ENCODE measurements at regions not wholly inside any gene's neighbourhood (a gene's known extent, or its start where the extent isn't known, plus 50 kb on each side); places are given as distances from the start of the nearest gene placed in this dataset.

DNA sequence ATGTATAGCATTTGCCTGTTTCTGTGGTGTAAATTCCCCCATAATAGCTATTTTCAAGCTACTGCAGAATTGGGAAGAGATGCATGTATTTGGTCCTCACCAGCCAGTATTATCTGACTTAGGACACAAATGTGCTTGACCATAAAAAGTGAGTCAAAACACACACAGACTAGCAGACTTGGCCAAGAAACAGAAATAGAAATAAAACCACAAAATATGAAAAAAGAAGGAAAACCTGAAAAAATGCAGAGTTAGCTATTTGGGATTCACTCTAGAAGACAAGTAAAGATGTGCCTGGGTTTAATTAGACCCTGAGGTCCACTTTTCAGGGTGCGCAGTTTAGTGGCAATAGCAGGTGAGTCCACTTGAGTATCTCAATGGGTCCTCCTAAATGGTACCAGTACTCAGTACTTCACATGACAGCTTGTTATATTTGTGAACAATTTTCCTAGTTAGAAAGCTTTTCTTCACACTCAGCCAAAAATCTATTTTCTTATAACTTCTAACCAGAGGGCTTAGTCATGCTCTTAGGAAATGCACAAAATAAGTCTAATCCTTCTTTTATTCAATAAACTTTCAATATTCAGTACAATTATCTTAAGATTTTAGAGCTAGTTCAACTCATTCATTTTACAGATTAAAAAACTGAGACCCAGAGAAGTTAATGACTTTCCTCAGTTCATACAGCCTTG lies 108.7 kb upstream of the JADE1 start:
- peak; percentile 40 for DNase-seq
- H3F3A ChIP-seq (ENCODE audit: insufficient read depth) = no peaks in the 10 kb centered on the region
- no peaks in the 10 kb centered on the region for H3K27me3 ChIP-seq (replicated peaks; ENCODE audit: insufficient read depth)
- no peaks in the 10 kb centered on the region for H3K36me3 ChIP-seq (ENCODE audit: low read depth)
- no peaks in the 10 kb centered on the region for H3K9me2 ChIP-seq (ENCODE audit: insufficient read depth)
- in situ Hi-C loops (cut with MboI) = no loop called here
- no peak overlapping the region for H3K9ac ChIP-seq
- WGBS, 2 experiments (ENCODE audit: low coverage in 1 of 2, low lambda C conversion rate in 2 of 2, missing lambda C conversion rate in 2 of 2) = 100% methylated on average over 1 of the region's 1 CpG
- H2AFZ ChIP-seq = no peak overlapping the region
- no peaks in the 10 kb centered on the region for H3K9me3 ChIP-seq (ENCODE audit: low read depth)
- H3K79me2 ChIP-seq (ENCODE audit: insufficient read depth) = no peaks in the 10 kb centered on the region
- no peak overlapping the region for H3K4me3 ChIP-seq
- no peaks in the 10 kb centered on the region for H3K4me1 ChIP-seq (ENCODE audit: insufficient read depth)
- TF ChIP-seq EZH2 (IDR thresholded peaks at IDR 0.05; ENCODE audit: insufficient read depth, poor library complexity, severe bottlenecking) = no peak
- no peak for TF ChIP-seq EZH2phosphoT487 (IDR thresholded peaks at IDR 0.05; ENCODE audit: insufficient read depth, low read depth)
- no peak overlapping the region for H3K27ac ChIP-seq
- H4K20me1 ChIP-seq (ENCODE audit: insufficient read depth) = no peaks in the 10 kb centered on the region
- no peak overlapping the region for H3K4me2 ChIP-seq (ENCODE audit: unreplicated experiment)

DNA sequence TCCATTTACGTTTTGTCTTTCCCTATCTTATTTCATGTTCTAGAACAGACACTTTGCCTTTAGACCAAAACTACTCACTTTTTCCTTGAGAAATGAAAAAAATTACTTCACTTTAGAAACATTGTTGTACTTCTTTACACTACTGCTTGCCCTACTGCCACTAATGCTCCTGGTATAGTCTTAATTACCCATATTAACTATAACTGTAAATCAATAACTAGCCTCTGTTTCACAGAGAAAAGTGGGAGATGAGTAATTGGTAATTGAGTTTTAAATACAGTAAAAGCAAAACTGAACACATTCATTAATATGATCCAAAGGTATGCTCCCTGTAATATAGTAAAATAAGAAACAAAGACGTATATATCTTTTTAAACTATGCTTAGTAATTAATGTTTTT lies 111.1 kb upstream of the JADE1 start:
- Histone ChIP-seq H3K79me2 (ENCODE audit: insufficient read depth) (no peaks in the 10 kb centered on the region), H3K4me2 (ENCODE audit: unreplicated experiment) (no peak overlapping the region), H3K4me1 (ENCODE audit: insufficient read depth) (no peaks in the 10 kb centered on the region), H3K27me3 (replicated peaks; ENCODE audit: insufficient read depth) (no peaks in the 10 kb centered on the region), H3K27ac (no peak overlapping the region), H3K9ac (no peak overlapping the region), H2AFZ (no peak overlapping the region), H3K4me3 (no peak overlapping the region), H3F3A (ENCODE audit: insufficient read depth) (no peaks in the 10 kb centered on the region), H3K36me3 (ENCODE audit: low read depth) (no peaks in the 10 kb centered on the region), H4K20me1 (ENCODE audit: insufficient read depth) (no peaks in the 10 kb centered on the region), H3K9me3 (ENCODE audit: low read depth) (no peaks in the 10 kb centered on the region), H3K9me2 (ENCODE audit: insufficient read depth) (no peaks in the 10 kb centered on the region)
- in situ Hi-C loops (cut with MboI) = no loop called here
- TF ChIP-seq EZH2phosphoT487 (IDR thresholded peaks at IDR 0.05; ENCODE audit: insufficient read depth, low read depth) (no peak), EZH2 (IDR thresholded peaks at IDR 0.05; ENCODE audit: insufficient read depth, poor library complexity, severe bottlenecking) (no peak)
- 70 to 79% methylated on average over 2 of the region's 2 CpGs for WGBS, 2 experiments (ENCODE audit: low coverage in 1 of 2, low lambda C conversion rate in 2 of 2, missing lambda C conversion rate in 2 of 2)
- no peak for DNase-seq

DNA sequence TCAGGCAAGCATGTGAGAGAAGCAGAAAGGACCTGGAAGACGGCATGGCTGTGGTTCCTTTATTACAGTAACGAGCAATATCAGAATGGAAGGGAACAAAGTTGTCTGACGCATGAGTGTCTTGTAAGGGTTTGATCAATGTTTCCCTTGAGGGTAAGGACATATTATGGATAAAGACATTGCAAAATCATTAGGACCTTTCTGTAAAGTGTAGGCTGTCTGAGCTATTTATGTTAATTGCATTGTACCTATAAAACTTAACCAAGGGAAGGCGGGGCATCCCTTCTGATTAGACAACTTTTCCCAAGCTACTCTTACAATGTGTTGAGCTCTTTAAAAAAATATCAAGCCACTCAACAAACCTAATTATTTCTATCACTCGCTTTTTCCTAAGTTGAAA lies 112.2 kb upstream of the JADE1 start:
- Histone ChIP-seq H3K36me3 (ENCODE audit: low read depth) (no peaks in the 10 kb centered on the region), H3K27ac (no peak overlapping the region), H2AFZ (no peak overlapping the region), H3K9me3 (ENCODE audit: low read depth) (no peaks in the 10 kb centered on the region), H3K9me2 (ENCODE audit: insufficient read depth) (no peaks in the 10 kb centered on the region), H3K79me2 (ENCODE audit: insufficient read depth) (no peaks in the 10 kb centered on the region), H3K9ac (no peak overlapping the region), H4K20me1 (ENCODE audit: insufficient read depth) (no peaks in the 10 kb centered on the region), H3K4me3 (no peak overlapping the region), H3K4me2 (ENCODE audit: unreplicated experiment) (no peak overlapping the region), H3K4me1 (ENCODE audit: insufficient read depth) (no peaks in the 10 kb centered on the region), H3F3A (ENCODE audit: insufficient read depth) (no peaks in the 10 kb centered on the region), H3K27me3 (replicated peaks; ENCODE audit: insufficient read depth) (no peaks in the 10 kb centered on the region)
- in situ Hi-C loops (cut with MboI) = no loop called here
- no peak for TF ChIP-seq EZH2phosphoT487 (IDR thresholded peaks at IDR 0.05; ENCODE audit: insufficient read depth, low read depth)
- TF ChIP-seq EZH2 (IDR thresholded peaks at IDR 0.05; ENCODE audit: insufficient read depth, poor library complexity, severe bottlenecking) = no peak
- DNase-seq = no peak
- WGBS, 2 experiments (ENCODE audit: low coverage in 1 of 2, low lambda C conversion rate in 2 of 2, missing lambda C conversion rate in 2 of 2) = 72 to 78% methylated on average over 5 of the region's 5 CpGs

DNA sequence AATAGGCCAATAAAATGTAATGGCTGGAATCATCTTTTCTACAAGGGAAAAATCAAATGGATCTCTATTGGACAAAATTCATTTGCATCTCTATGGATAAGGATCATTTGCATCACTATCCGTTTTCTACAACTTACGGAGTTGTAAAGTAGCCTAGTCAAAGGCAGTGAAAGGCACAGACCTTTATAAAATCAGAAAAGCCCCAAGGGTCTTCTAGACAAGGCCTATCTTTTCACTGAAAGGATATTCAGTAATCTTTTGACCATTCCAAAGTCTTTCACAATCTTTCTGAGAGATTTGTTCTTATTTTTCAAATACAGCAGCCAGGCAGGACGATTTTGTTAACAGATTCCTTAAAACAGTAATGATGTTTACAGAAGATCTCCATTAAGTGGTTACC lies 119.5 kb upstream of the JADE1 start:
- H3K4me1 ChIP-seq (ENCODE audit: insufficient read depth) = no peaks in the 10 kb centered on the region
- H3K36me3 ChIP-seq (ENCODE audit: low read depth) = no peaks in the 10 kb centered on the region
- TF ChIP-seq EZH2 (IDR thresholded peaks at IDR 0.05; ENCODE audit: insufficient read depth, poor library complexity, severe bottlenecking) (no peak), EZH2phosphoT487 (IDR thresholded peaks at IDR 0.05; ENCODE audit: insufficient read depth, low read depth) (no peak)
- in situ Hi-C loops (cut with MboI) = no loop called here
- H3K9me2 ChIP-seq (ENCODE audit: insufficient read depth) = no peaks in the 10 kb centered on the region; the same call in 1 of the 2 replicates
- no peaks in the 10 kb centered on the region for H3K27me3 ChIP-seq (replicated peaks; ENCODE audit: insufficient read depth)
- no peaks in the 10 kb centered on the region for H3K79me2 ChIP-seq (ENCODE audit: insufficient read depth)
- no peak overlapping the region for H3K27ac ChIP-seq
- H3K9ac ChIP-seq = no peak overlapping the region
- H4K20me1 ChIP-seq (ENCODE audit: insufficient read depth) = no peaks in the 10 kb centered on the region
- H3K9me3 ChIP-seq (ENCODE audit: low read depth) = no peaks in the 10 kb centered on the region
- DNase-seq = no peak
- no peak overlapping the region for H3K4me2 ChIP-seq (ENCODE audit: unreplicated experiment)
- no peaks in the 10 kb centered on the region for H3F3A ChIP-seq (ENCODE audit: insufficient read depth)
- H2AFZ ChIP-seq = peak overlapping the region; percentile 18; the same call in 1 of the 2 replicates
- no peak overlapping the region for H3K4me3 ChIP-seq
- WGBS, 2 experiments (ENCODE audit: low coverage in 1 of 2, low lambda C conversion rate in 2 of 2, missing lambda C conversion rate in 2 of 2) = 67 to 71% methylated on average over 3 of the region's 3 CpGs

Data from GM23248 (cell line).